A673 (cell line): ENCODE measurements at regions not wholly inside any gene's neighbourhood (a gene's known extent, or its start where the extent isn't known, plus 50 kb on each side); places are given as distances from the start of the nearest gene placed in this dataset.

Experiments used
- CTCF ChIP-seq: fragments of 300-800, 200-600 bp; sonication (generic); conservative IDR thresholded peaks from 2 replicates; pipeline ENCODE4 v1.5.1; 2017; ENCODE audit warnings: low read depth, mild to moderate bottlenecking, antibody characterized with exemption, low read length, moderate library complexity, mixed read lengths
- EZH2 ChIP-seq: fragments of 200-600 bp; sonication (generic); IDR thresholded peaks from 2 replicates; pipeline ENCODE4 v1.6.1; 2017; ENCODE audit warnings: borderline replicate concordance, low read depth, mild to moderate bottlenecking, mixed read lengths, antibody characterized with exemption, low read length; ENCODE audit not compliant: poor library complexity, severe bottlenecking

GRCh38 chr18:76759056-76759455 lies 63.3 kb upstream of the ZNF236 start:
- TF ChIP-seq CTCF (no peak), EZH2 (no peak)
